OCI-LY1 (cell line): ENCODE measurements at regions not wholly inside any gene's neighbourhood (a gene's known extent, or its start where the extent isn't known, plus 50 kb on each side); places are given as distances from the start of the nearest gene placed in this dataset.

Experiments
- H2AFZ ChIP-seq: fragments of 200-600 bp; sonication (generic), shearing (Covaris generic); 2 replicates; pipeline ENCODE4 v1.6.0; 2014; ENCODE audit warnings: antibody characterized with exemption, mild to moderate bottlenecking, low read length
- H3F3A ChIP-seq: fragments of 200-600 bp; sonication (generic), shearing (Covaris generic); 2 replicates; pipeline ENCODE4 v1.6.0; 2014; ENCODE audit warnings: mild to moderate bottlenecking, antibody characterized with exemption, low read length, moderate library complexity; ENCODE audit not compliant: insufficient read depth
- H3K27ac ChIP-seq: fragments of 200-600 bp; sonication (generic); 2 replicates; pipeline ENCODE4 v1.5.1; 2014; ENCODE audit warnings: low read length, mixed run types, mild to moderate bottlenecking, low read depth; ENCODE audit not compliant: poor library complexity, severe bottlenecking
- H3K27me3 ChIP-seq: fragments of 200-600 bp; sonication (generic); 2 replicates; pipeline ENCODE4 v1.6.0; 2014; ENCODE audit warnings: antibody characterized with exemption, mild to moderate bottlenecking, low read length, moderate library complexity; ENCODE audit not compliant: insufficient read depth
- H3K36me3 ChIP-seq: fragments of 200-600 bp; sonication (generic); 2 replicates; pipeline ENCODE4 v1.6.1; 2014; ENCODE audit warnings: mild to moderate bottlenecking, antibody characterized with exemption, low read length, moderate library complexity, mixed read lengths; ENCODE audit not compliant: insufficient read depth
- H3K4me1 ChIP-seq: fragments of 200-600 bp; sonication (generic); 2 replicates; pipeline ENCODE4 v1.5.1; 2014; ENCODE audit warnings: mild to moderate bottlenecking, low read length, moderate library complexity; ENCODE audit not compliant: insufficient read depth, severe bottlenecking
- H3K4me2 ChIP-seq: fragments of 200-600 bp; sonication (generic), shearing (Covaris generic); 2 replicates; pipeline ENCODE4 v1.6.1; 2014; ENCODE audit warnings: low read length
- H3K4me3 ChIP-seq: fragments of 200-600 bp; sonication (generic); 2 replicates; pipeline ENCODE4 v1.5.1; 2014; ENCODE audit warnings: low read length, low read depth, mild to moderate bottlenecking, mixed read lengths; ENCODE audit not compliant: poor library complexity, severe bottlenecking
- H3K79me2 ChIP-seq: fragments of 200-600 bp; shearing (Covaris generic); 2 replicates; pipeline ENCODE4 v1.6.1; 2016; ENCODE audit warnings: mixed run types, low read length, mixed read lengths; ENCODE audit not compliant: insufficient read depth
- H3K9ac ChIP-seq: fragments of 200-600 bp; sonication (generic), shearing (Covaris generic); 2 replicates; pipeline ENCODE4 v1.6.1; 2014; ENCODE audit warnings: mild to moderate bottlenecking, low read length, mixed read lengths
- H3K9me2 ChIP-seq: fragments of 200-600 bp; sonication (generic), shearing (Covaris generic); 2 replicates; pipeline ENCODE4 v1.6.1; 2014; ENCODE audit warnings: low read depth, mild to moderate bottlenecking, low read length, mixed read lengths
- H3K9me3 ChIP-seq: fragments of 200-600 bp; shearing (Covaris generic); 2 replicates; pipeline ENCODE4 v1.6.1; 2014; ENCODE audit warnings: low read length, mixed read lengths
- H4K20me1 ChIP-seq: fragments of 200-600 bp; sonication (generic), shearing (Covaris generic); 2 replicates; pipeline ENCODE4 v1.6.0; 2016; ENCODE audit warnings: mild to moderate bottlenecking, low read length; ENCODE audit not compliant: insufficient read depth
- EZH2 ChIP-seq: fragments of 200-600 bp; sonication (generic), shearing (Covaris generic); IDR thresholded peaks from 2 replicates; pipeline ENCODE4 v1.8.0; 2017; ENCODE audit warnings: borderline replicate concordance, mixed run types, mild to moderate bottlenecking, antibody characterized with exemption, low read length, moderate library complexity, mixed read lengths
- TF ChIP-seq, protein P1 (sequence below): fragments of 200-600 bp; sonication (generic), shearing (Covaris generic); IDR thresholded peaks from 2 replicates; pipeline ENCODE4 v1.5.1; 2017; ENCODE audit warnings: mild to moderate bottlenecking, antibody characterized with exemption, low read length, moderate library complexity, mixed read lengths

DNA sequence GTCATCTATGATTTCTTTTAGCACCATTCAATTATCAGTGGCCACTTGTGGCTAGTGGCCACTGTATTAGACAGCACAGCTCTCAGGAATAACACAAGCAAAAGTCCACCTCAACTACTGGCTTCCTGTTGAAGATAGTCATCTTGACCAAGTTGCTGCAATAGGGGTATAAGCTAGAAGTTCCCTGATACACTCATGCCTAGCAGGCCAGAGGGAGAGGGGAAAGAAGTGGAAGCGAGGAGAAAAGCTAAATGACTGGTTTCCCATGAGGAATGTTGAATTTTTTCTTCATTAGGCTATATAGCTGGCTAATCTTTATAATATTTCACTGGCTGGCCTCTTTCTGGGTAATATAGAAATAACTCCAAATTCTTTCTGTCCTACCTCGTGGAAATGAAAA, 327.5 kb upstream of the MEOX2 start:
- H3K27me3 ChIP-seq = no peaks in the 10 kb centered on the region
- H3K9me3 ChIP-seq = no peaks in the 10 kb centered on the region
- H3K9ac ChIP-seq = no peak overlapping the region
- no peaks in the 10 kb centered on the region for H3K9me2 ChIP-seq
- no peak overlapping the region for H2AFZ ChIP-seq
- no peaks in the 10 kb centered on the region for H3F3A ChIP-seq
- H3K4me1 ChIP-seq = no peaks in the 10 kb centered on the region
- H3K79me2 ChIP-seq = no peaks in the 10 kb centered on the region
- no peaks in the 10 kb centered on the region for H4K20me1 ChIP-seq
- H3K36me3 ChIP-seq = no peaks in the 10 kb centered on the region
- TF ChIP-seq, protein P1, sequence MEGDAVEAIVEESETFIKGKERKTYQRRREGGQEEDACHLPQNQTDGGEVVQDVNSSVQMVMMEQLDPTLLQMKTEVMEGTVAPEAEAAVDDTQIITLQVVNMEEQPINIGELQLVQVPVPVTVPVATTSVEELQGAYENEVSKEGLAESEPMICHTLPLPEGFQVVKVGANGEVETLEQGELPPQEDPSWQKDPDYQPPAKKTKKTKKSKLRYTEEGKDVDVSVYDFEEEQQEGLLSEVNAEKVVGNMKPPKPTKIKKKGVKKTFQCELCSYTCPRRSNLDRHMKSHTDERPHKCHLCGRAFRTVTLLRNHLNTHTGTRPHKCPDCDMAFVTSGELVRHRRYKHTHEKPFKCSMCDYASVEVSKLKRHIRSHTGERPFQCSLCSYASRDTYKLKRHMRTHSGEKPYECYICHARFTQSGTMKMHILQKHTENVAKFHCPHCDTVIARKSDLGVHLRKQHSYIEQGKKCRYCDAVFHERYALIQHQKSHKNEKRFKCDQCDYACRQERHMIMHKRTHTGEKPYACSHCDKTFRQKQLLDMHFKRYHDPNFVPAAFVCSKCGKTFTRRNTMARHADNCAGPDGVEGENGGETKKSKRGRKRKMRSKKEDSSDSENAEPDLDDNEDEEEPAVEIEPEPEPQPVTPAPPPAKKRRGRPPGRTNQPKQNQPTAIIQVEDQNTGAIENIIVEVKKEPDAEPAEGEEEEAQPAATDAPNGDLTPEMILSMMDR = no peak
- TF ChIP-seq EZH2 = no peak
- H3K4me2 ChIP-seq = no peak overlapping the region
- H3K4me3 ChIP-seq = no peak overlapping the region
- H3K27ac ChIP-seq = no peak overlapping the region

- no peak for TF ChIP-seq EZH2
- TF ChIP-seq, protein P1 = no peak
- H3K9me2 ChIP-seq = no peaks in the 10 kb centered on the region
- no peaks in the 10 kb centered on the region for H3K27me3 ChIP-seq
- H3K9me3 ChIP-seq = no peaks in the 10 kb centered on the region
- H3K9ac ChIP-seq = no peak overlapping the region
- H3K4me1 ChIP-seq = no peaks in the 10 kb centered on the region
- H3K4me3 ChIP-seq = no peak overlapping the region
- no peak overlapping the region for H3K27ac ChIP-seq
- H3K4me2 ChIP-seq = no peak overlapping the region
- no peaks in the 10 kb centered on the region for H3K36me3 ChIP-seq
- H3K79me2 ChIP-seq = no peaks in the 10 kb centered on the region
- H4K20me1 ChIP-seq = no peaks in the 10 kb centered on the region
- H2AFZ ChIP-seq = no peak overlapping the region
- H3F3A ChIP-seq = no peaks in the 10 kb centered on the region
Observed at GRCh38 chr7:16007911-16008310, 321.4 kb upstream of the MEOX2 start.

- Histone ChIP-seq H3K27me3 (no peaks in the 10 kb centered on the region), H3F3A (no peaks in the 10 kb centered on the region), H3K27ac (no peak overlapping the region), H3K9me2 (no peaks in the 10 kb centered on the region), H4K20me1 (no peaks in the 10 kb centered on the region), H3K4me2 (no peak overlapping the region), H3K9ac (no peak overlapping the region), H3K36me3 (no peaks in the 10 kb centered on the region), H3K79me2 (no peaks in the 10 kb centered on the region), H3K9me3 (no peaks in the 10 kb centered on the region), H3K4me3 (no peak overlapping the region), H2AFZ (no peak overlapping the region), H3K4me1 (no peaks in the 10 kb centered on the region)
- TF ChIP-seq, protein P1 = no peak
- TF ChIP-seq EZH2 = no peak
Observed at GRCh38 chr7:16004702-16005101, 318.2 kb upstream of the MEOX2 start.
